GM23338 (cell line): ENCODE measurements at regions not wholly inside any gene's neighbourhood (a gene's known extent, or its start where the extent isn't known, plus 50 kb on each side); places are given as distances from the start of the nearest gene placed in this dataset.

Experiments used
- ATAC-seq: fragments of 200-7000 bp; cut with Tn5 transposase; 3 replicates; pipeline ENCODE4 v1.9.1; 2020
- DNase-seq: peaks from one replicate; pipeline ENCODE4 v3.0.0-alpha.2; 2015; ENCODE audit warnings: low spot score
- H2AFZ ChIP-seq: fragments of 200-600 bp; sonication (generic); 2 replicates; pipeline ENCODE4 v1.8.0; 2016; ENCODE audit warnings: antibody characterized with exemption, mild to moderate bottlenecking, moderate library complexity
- H3F3A ChIP-seq: fragments of 200-600 bp; sonication (generic); replicated peaks from 2 replicates; pipeline ENCODE4 v1.8.0; 2017; ENCODE audit warnings: antibody characterized with exemption, mixed run types, low read depth
- H3K27ac ChIP-seq: fragments of 200-600 bp; sonication (generic); 2 replicates; pipeline ENCODE4 v1.6.1; 2016; ENCODE audit warnings: low read depth
- H3K27me3 ChIP-seq: fragments of 200-600 bp; sonication (generic); 2 replicates; pipeline ENCODE4 v1.8.0; 2016; ENCODE audit warnings: mild to moderate bottlenecking, mixed run types, moderate library complexity; ENCODE audit not compliant: insufficient read depth
- H3K36me3 ChIP-seq: fragments of 200-600 bp; sonication (generic); 2 replicates; pipeline ENCODE4 v1.8.0; 2016; ENCODE audit warnings: mild to moderate bottlenecking; ENCODE audit not compliant: insufficient read depth
- H3K4me1 ChIP-seq: fragments of 200-600 bp; sonication (generic); 2 replicates; pipeline ENCODE4 v1.8.0; 2016; ENCODE audit warnings: mild to moderate bottlenecking, moderate library complexity; ENCODE audit not compliant: insufficient read depth
- H3K4me2 ChIP-seq: fragments of 200-600 bp; sonication (generic); 2 replicates; pipeline ENCODE4 v1.7.1; 2017; ENCODE audit warnings: mixed run types
- H3K4me3 ChIP-seq: fragments of 200-600 bp; sonication (generic); 2 replicates; pipeline ENCODE4 v1.6.1; 2016; ENCODE audit warnings: mixed run types
- H3K79me2 ChIP-seq: fragments of 200-600 bp; sonication (generic); replicated peaks from 2 replicates; pipeline ENCODE4 v1.8.0; 2017; ENCODE audit warnings: mild to moderate bottlenecking; ENCODE audit not compliant: insufficient read depth
- H3K9me2 ChIP-seq: fragments of 200-600 bp; sonication (generic); 2 replicates; pipeline ENCODE4 v1.8.0; 2017; ENCODE audit not compliant: insufficient read depth
- H4K20me1 ChIP-seq: fragments of 200-600 bp; sonication (generic); replicated peaks from 2 replicates; pipeline ENCODE4 v1.8.0; 2017; ENCODE audit warnings: mild to moderate bottlenecking; ENCODE audit not compliant: insufficient read depth
- H3K27ac Mint-ChIP-seq: 2 replicates; pipeline ENCODE4 v1.8.0; 2020; ENCODE audit warnings: inconsistent platforms, mild to moderate bottlenecking, moderate library complexity, mixed read lengths
- H3K27me3 Mint-ChIP-seq: 3 replicates; pipeline ENCODE4 v1.8.0; 2022; ENCODE audit warnings: low read depth, mild to moderate bottlenecking, moderate library complexity, mixed read lengths, inconsistent platforms; ENCODE audit not compliant: insufficient read depth, poor library complexity
- H3K36me3 Mint-ChIP-seq: 3 replicates; pipeline ENCODE4 v1.8.0; 2021; ENCODE audit warnings: low read depth, mild to moderate bottlenecking, inconsistent platforms, moderate library complexity, mixed read lengths
- H3K4me1 Mint-ChIP-seq: 3 replicates; pipeline ENCODE4 v1.8.0; 2020; ENCODE audit warnings: mild to moderate bottlenecking, inconsistent platforms, mixed read lengths
- H3K4me3 Mint-ChIP-seq: 3 replicates; pipeline ENCODE4 v1.8.0; 2021; ENCODE audit warnings: moderate library complexity, mild to moderate bottlenecking, inconsistent platforms, mixed read lengths
- H3K9me3 Mint-ChIP-seq: 3 replicates; pipeline ENCODE4 v1.8.0; 2020; ENCODE audit warnings: moderate library complexity, mild to moderate bottlenecking, inconsistent platforms, mixed read lengths
- CREB1 ChIP-seq: fragments of 250-450 bp; sonication (Bioruptor Pico); IDR thresholded peaks from 2 replicates; pipeline ENCODE4 v1.5.0; 2020; ENCODE audit warnings: low read depth, mild to moderate bottlenecking, moderate library complexity
- EZH2 ChIP-seq: fragments of 200-600 bp; sonication (generic); IDR thresholded peaks from one replicate; pipeline ENCODE4 v1.8.0; 2017; ENCODE audit warnings: antibody characterized with exemption, mild to moderate bottlenecking, low read depth; ENCODE audit not compliant: unreplicated experiment
- EZH2phosphoT487 ChIP-seq: fragments of 200-600 bp; sonication (generic); IDR thresholded peaks from one replicate; pipeline ENCODE4 v1.8.1; 2018; ENCODE audit warnings: antibody characterized with exemption; ENCODE audit not compliant: unreplicated experiment
- JUNB ChIP-seq: IDR thresholded peaks from one replicate; pipeline ENCODE4 v1.6.1; 2016; ENCODE audit warnings: antibody characterized with exemption; ENCODE audit not compliant: unreplicated experiment
- NANOG ChIP-seq: IDR thresholded peaks from 2 replicates; pipeline ENCODE4 v1.6.1; 2016; ENCODE audit warnings: antibody characterized with exemption, borderline replicate concordance
- ZNF114 ChIP-seq: fragments of 250-450 bp; sonication (Bioruptor Pico); IDR thresholded peaks from 2 replicates; pipeline ENCODE4 v1.5.0; 2020; ENCODE audit warnings: mild to moderate bottlenecking, moderate library complexity
- ZNF331 ChIP-seq: fragments of 250-450 bp; sonication (Bioruptor Pico); IDR thresholded peaks from 2 replicates; pipeline ENCODE4 v1.5.0; 2020; ENCODE audit warnings: low read depth, mild to moderate bottlenecking, moderate library complexity
- TF ChIP-seq, protein P1 (sequence below), 2 experiments: fragments of 200-600 bp in 1 of 2; sonication (generic) in 1 of 2; conservative IDR thresholded peaks; 2 replicates each; pipeline versions ENCODE4 v1.5.1 to v1.6.1; 2016 to 2017; ENCODE audit warnings: antibody characterized with exemption in 2 of 2, low read depth in 2 of 2, mild to moderate bottlenecking in 2 of 2, moderate library complexity in 1 of 2
- TF ChIP-seq, protein P2 (sequence below): IDR thresholded peaks from one replicate; pipeline ENCODE4 v1.6.1; 2018; ENCODE audit warnings: antibody characterized with exemption; ENCODE audit not compliant: unreplicated experiment
- TF ChIP-seq, protein P3 (sequence below): IDR thresholded peaks from 2 replicates; pipeline ENCODE4 v1.6.1; 2016; ENCODE audit warnings: antibody characterized with exemption
- TF ChIP-seq, protein P4 (sequence below): fragments of 250-450 bp; sonication (Bioruptor Pico); IDR thresholded peaks from 2 replicates; pipeline ENCODE4 v1.5.0; 2020; ENCODE audit warnings: mild to moderate bottlenecking, moderate library complexity

DNA sequence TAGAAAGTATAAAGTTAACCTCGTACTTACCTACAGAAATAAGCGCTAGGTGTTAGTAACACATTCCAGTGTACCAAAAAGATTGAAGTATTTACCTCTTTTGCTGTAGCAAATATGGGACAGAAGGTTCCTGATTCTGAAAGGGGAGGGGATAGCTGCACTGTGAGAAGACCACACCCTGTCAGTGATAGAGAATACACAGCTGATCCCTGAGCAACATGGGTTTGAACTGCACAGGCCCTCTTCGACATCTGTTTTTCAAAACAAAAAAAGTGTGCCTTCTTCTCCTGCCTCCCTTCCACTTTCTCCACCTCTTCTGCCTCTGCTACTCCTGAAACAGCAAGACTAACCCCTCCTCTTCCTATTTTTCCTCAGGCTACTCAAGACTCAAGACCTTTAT is 201.8 kb upstream of the SLIT2 start:
- Histone ChIP-seq H2AFZ (peak overlapping the region; percentile 3; the same call in 1 of the 2 replicates), H3K4me1 (no peaks in the 10 kb centered on the region), H3K4me2 (no peak overlapping the region), H3K36me3 (no peaks in the 10 kb centered on the region), H3K79me2 (no peaks in the 10 kb centered on the region), H3K9me2 (no peaks in the 10 kb centered on the region), H3K4me3 (no peak overlapping the region), H3K27ac (no peak overlapping the region), H3F3A (no peaks in the 10 kb centered on the region), H3K27me3 (no peaks in the 10 kb centered on the region), H4K20me1 (no peaks in the 10 kb centered on the region)
- Mint-ChIP-seq H3K36me3 (no peaks in the 10 kb centered on the region), H3K27me3 (peaks cover 1% of the 10 kb centered on the region), H3K4me1 (no peaks in the 10 kb centered on the region), H3K9me3 (no peaks in the 10 kb centered on the region), H3K4me3 (no peak overlapping the region), H3K27ac (no peak overlapping the region)
- DNase-seq (no peak), ATAC-seq (no peak)
- TF ChIP-seq, protein P1, sequence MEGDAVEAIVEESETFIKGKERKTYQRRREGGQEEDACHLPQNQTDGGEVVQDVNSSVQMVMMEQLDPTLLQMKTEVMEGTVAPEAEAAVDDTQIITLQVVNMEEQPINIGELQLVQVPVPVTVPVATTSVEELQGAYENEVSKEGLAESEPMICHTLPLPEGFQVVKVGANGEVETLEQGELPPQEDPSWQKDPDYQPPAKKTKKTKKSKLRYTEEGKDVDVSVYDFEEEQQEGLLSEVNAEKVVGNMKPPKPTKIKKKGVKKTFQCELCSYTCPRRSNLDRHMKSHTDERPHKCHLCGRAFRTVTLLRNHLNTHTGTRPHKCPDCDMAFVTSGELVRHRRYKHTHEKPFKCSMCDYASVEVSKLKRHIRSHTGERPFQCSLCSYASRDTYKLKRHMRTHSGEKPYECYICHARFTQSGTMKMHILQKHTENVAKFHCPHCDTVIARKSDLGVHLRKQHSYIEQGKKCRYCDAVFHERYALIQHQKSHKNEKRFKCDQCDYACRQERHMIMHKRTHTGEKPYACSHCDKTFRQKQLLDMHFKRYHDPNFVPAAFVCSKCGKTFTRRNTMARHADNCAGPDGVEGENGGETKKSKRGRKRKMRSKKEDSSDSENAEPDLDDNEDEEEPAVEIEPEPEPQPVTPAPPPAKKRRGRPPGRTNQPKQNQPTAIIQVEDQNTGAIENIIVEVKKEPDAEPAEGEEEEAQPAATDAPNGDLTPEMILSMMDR (conservative IDR thresholded peaks at IDR 0.05; ENCODE audit: low read depth in 2 of 2), result no peak
- TF ChIP-seq EZH2phosphoT487 (no peak), ZNF114 (CRISPR knock-in tag) (no peak), ZNF331 (no peak), JUNB (no peak), NANOG (no peak), EZH2 (no peak), CREB1 (CRISPR knock-in tag) (no peak)
- TF ChIP-seq, protein P2, sequence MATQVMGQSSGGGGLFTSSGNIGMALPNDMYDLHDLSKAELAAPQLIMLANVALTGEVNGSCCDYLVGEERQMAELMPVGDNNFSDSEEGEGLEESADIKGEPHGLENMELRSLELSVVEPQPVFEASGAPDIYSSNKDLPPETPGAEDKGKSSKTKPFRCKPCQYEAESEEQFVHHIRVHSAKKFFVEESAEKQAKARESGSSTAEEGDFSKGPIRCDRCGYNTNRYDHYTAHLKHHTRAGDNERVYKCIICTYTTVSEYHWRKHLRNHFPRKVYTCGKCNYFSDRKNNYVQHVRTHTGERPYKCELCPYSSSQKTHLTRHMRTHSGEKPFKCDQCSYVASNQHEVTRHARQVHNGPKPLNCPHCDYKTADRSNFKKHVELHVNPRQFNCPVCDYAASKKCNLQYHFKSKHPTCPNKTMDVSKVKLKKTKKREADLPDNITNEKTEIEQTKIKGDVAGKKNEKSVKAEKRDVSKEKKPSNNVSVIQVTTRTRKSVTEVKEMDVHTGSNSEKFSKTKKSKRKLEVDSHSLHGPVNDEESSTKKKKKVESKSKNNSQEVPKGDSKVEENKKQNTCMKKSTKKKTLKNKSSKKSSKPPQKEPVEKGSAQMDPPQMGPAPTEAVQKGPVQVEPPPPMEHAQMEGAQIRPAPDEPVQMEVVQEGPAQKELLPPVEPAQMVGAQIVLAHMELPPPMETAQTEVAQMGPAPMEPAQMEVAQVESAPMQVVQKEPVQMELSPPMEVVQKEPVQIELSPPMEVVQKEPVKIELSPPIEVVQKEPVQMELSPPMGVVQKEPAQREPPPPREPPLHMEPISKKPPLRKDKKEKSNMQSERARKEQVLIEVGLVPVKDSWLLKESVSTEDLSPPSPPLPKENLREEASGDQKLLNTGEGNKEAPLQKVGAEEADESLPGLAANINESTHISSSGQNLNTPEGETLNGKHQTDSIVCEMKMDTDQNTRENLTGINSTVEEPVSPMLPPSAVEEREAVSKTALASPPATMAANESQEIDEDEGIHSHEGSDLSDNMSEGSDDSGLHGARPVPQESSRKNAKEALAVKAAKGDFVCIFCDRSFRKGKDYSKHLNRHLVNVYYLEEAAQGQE, result no peak
- TF ChIP-seq, protein P3, sequence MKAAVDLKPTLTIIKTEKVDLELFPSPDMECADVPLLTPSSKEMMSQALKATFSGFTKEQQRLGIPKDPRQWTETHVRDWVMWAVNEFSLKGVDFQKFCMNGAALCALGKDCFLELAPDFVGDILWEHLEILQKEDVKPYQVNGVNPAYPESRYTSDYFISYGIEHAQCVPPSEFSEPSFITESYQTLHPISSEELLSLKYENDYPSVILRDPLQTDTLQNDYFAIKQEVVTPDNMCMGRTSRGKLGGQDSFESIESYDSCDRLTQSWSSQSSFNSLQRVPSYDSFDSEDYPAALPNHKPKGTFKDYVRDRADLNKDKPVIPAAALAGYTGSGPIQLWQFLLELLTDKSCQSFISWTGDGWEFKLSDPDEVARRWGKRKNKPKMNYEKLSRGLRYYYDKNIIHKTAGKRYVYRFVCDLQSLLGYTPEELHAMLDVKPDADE, result no peak
- TF ChIP-seq, protein P4, sequence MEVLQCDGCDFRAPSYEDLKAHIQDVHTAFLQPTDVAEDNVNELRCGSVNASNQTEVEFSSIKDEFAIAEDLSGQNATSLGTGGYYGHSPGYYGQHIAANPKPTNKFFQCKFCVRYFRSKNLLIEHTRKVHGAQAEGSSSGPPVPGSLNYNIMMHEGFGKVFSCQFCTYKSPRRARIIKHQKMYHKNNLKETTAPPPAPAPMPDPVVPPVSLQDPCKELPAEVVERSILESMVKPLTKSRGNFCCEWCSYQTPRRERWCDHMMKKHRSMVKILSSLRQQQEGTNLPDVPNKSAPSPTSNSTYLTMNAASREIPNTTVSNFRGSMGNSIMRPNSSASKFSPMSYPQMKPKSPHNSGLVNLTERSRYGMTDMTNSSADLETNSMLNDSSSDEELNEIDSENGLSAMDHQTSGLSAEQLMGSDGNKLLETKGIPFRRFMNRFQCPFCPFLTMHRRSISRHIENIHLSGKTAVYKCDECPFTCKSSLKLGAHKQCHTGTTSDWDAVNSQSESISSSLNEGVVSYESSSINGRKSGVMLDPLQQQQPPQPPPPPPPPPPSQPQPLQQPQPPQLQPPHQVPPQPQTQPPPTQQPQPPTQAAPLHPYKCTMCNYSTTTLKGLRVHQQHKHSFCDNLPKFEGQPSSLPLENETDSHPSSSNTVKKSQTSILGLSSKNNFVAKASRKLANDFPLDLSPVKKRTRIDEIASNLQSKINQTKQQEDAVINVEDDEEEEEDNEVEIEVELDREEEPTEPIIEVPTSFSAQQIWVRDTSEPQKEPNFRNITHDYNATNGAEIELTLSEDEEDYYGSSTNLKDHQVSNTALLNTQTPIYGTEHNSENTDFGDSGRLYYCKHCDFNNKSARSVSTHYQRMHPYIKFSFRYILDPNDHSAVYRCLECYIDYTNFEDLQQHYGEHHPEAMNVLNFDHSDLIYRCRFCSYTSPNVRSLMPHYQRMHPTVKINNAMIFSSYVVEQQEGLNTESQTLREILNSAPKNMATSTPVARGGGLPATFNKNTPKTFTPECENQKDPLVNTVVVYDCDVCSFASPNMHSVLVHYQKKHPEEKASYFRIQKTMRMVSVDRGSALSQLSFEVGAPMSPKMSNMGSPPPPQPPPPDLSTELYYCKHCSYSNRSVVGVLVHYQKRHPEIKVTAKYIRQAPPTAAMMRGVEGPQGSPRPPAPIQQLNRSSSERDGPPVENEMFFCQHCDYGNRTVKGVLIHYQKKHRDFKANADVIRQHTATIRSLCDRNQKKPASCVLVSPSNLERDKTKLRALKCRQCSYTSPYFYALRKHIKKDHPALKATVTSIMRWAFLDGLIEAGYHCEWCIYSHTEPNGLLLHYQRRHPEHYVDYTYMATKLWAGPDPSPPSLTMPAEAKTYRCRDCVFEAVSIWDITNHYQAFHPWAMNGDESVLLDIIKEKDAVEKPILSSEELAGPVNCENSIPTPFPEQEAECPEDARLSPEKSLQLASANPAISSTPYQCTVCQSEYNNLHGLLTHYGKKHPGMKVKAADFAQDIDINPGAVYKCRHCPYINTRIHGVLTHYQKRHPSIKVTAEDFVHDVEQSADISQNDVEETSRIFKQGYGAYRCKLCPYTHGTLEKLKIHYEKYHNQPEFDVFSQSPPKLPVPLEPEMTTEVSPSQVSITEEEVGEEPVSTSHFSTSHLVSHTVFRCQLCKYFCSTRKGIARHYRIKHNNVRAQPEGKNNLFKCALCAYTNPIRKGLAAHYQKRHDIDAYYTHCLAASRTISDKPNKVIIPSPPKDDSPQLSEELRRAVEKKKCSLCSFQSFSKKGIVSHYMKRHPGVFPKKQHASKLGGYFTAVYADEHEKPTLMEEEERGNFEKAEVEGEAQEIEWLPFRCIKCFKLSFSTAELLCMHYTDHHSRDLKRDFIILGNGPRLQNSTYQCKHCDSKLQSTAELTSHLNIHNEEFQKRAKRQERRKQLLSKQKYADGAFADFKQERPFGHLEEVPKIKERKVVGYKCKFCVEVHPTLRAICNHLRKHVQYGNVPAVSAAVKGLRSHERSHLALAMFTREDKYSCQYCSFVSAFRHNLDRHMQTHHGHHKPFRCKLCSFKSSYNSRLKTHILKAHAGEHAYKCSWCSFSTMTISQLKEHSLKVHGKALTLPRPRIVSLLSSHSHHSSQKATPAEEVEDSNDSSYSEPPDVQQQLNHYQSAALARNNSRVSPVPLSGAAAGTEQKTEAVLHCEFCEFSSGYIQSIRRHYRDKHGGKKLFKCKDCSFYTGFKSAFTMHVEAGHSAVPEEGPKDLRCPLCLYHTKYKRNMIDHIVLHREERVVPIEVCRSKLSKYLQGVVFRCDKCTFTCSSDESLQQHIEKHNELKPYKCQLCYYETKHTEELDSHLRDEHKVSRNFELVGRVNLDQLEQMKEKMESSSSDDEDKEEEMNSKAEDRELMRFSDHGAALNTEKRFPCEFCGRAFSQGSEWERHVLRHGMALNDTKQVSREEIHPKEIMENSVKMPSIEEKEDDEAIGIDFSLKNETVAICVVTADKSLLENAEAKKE, result no peak
